Adrenal gland (tissue), 9 donors: ENCODE measurements at regions not wholly inside any gene's neighbourhood (a gene's known extent, or its start where the extent isn't known, plus 50 kb on each side); places are given as distances from the start of the nearest gene placed in this dataset.
"Not testable (repeated sequence)": the region's sequence is repeated elsewhere in the genome, so short reads cannot be mapped to it uniquely, and the experiment has no call there.

Source experiments
- DNase-seq, 7 donors: peaks; one replicate each; pipeline ENCODE4 v3.0.0-alpha.2; 2019 to 2020
- H3K27ac ChIP-seq, 5 donors: fragments of 200-600 bp; sonication (generic) in 4 of 5; 1 replicate in 3 of 5; 2 replicates in 2 of 5; pipeline versions ENCODE4 v1.5.1 to v1.8.0; 2016 to 2020; ENCODE audit warnings: mild to moderate bottlenecking in 1 of 5
- H3K27me3 ChIP-seq: fragments of 200-600 bp; 2 replicates; pipeline ENCODE4 v1.8.0; 2021
- H3K36me3 ChIP-seq, 2 donors: fragments of 200-600 bp; replicated peaks in 1 of 2; 1 replicate in 1 of 2; 2 replicates in 1 of 2; pipeline versions ENCODE4 v1.5.1 to v1.8.0; 2018 to 2022
- H3K4me1 ChIP-seq, 2 donors: fragments of 200-600 bp; replicated peaks in 1 of 2; 1 replicate in 1 of 2; 2 replicates in 1 of 2; pipeline versions ENCODE4 v1.5.1 to v1.8.0; 2018 to 2021
- H3K4me3 ChIP-seq, 4 donors: fragments of 200-600 bp; sonication (generic) in 3 of 4; one replicate each; pipeline ENCODE4 v1.5.1; 2016 to 2018
- H3K9me3 ChIP-seq, 3 donors: fragments of 200-600 bp; sonication (generic) in 1 of 3; replicated peaks in 1 of 3; 1 replicate in 2 of 3; 2 replicates in 1 of 3; pipeline versions ENCODE4 v1.5.1 to v1.8.0; 2016 to 2021
- POLR2A ChIP-seq, 2 donors: fragments of 450-650 bp; IDR thresholded peaks; one replicate each; pipeline ENCODE4 v1.6.1; 2017; ENCODE audit warnings: antibody characterized with exemption in 2 of 2, mild to moderate bottlenecking in 2 of 2, moderate library complexity in 1 of 2
- WGBS, 4 donors: extraction: QIAGEN DNeasy Blood & Tissue Kit in 2 of 4; methylation state at CpG; one replicate each; pipeline versions ENCODE4 v1.1.5 to v1.1.7; 2013 to 2017; 5-methylcytosine and 5-hydroxymethylcytosine counted together
- intact Hi-C, 2 donors: fragments of 100-400 bp; cut with DNase I; formaldehyde crosslinking; loops; one replicate each; pipeline versions ENCODE4 v1.14.1 to v1.15.0; 2022 to 2023
- TF ChIP-seq, protein P1 (sequence below), 6 experiments: fragments of 450-650 bp in 4 of 6; fragments of 200-600 bp in 2 of 6; sonication (generic) in 1 of 6; IDR thresholded peaks; 1 replicate in 5 of 6; 2 replicates in 1 of 6; pipeline versions ENCODE4 v1.5.1 to v1.8.0; 2016 to 2021; ENCODE audit warnings: antibody characterized with exemption in 6 of 6, mild to moderate bottlenecking in 2 of 6, moderate library complexity in 1 of 6
- donor health status: healthy with polysubstance abuse.
- donor health status: Bipolar disorder and iron deficiency.
- donor health status: DM: yes; HTN: yes; CAD: no.
- donor health status: DM: no; HTN: no; CAD: no.
- donor health status: DM: no; HTN: no; CAD: no.

- H3K27ac ChIP-seq: no peak overlapping the region
- DNase-seq: no peak
- intact Hi-C loops: no loop called here
- WGBS, 4 donors: 51 to 76% (median 68%) methylated on average over 3 of the region's 3 CpGs
- H3K27me3 ChIP-seq: no peaks in the 10 kb centered on the region
- no peak for TF ChIP-seq POLR2A (IDR thresholded peaks at IDR 0.05)
- TF ChIP-seq, protein P1, sequence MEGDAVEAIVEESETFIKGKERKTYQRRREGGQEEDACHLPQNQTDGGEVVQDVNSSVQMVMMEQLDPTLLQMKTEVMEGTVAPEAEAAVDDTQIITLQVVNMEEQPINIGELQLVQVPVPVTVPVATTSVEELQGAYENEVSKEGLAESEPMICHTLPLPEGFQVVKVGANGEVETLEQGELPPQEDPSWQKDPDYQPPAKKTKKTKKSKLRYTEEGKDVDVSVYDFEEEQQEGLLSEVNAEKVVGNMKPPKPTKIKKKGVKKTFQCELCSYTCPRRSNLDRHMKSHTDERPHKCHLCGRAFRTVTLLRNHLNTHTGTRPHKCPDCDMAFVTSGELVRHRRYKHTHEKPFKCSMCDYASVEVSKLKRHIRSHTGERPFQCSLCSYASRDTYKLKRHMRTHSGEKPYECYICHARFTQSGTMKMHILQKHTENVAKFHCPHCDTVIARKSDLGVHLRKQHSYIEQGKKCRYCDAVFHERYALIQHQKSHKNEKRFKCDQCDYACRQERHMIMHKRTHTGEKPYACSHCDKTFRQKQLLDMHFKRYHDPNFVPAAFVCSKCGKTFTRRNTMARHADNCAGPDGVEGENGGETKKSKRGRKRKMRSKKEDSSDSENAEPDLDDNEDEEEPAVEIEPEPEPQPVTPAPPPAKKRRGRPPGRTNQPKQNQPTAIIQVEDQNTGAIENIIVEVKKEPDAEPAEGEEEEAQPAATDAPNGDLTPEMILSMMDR (IDR thresholded peaks at IDR 0.05): no peak
- no peaks in the 10 kb centered on the region for H3K36me3 ChIP-seq
- no peaks in the 10 kb centered on the region for H3K4me1 ChIP-seq
- H3K4me3 ChIP-seq: no peak overlapping the region
- H3K9me3 ChIP-seq: no peaks in the 10 kb centered on the region
Observed at GRCh38 chr14:88095791-88096190, 90.9 kb downstream of the GPR65 start.

DNA sequence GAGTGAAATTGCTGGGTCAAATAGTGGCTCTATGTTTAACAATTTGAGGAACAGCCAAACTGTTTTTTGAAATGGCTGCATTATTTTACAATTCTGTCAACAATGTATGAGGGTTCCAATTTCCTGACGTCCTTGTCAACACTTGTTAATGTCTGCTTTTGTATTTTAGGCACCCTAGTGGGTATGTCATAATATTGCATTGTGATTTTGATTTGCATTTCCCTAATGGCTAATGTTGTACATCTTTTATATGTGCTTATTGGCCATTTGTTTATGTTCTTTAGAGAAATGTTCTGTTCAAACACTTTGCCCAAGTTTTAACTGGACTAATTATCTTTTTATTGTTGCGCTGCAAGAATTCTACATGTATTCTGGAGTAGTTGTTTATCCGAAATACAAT lies 93.2 kb downstream of the GPR65 start:
- Histone ChIP-seq H3K9me3 (no peaks in the 10 kb centered on the region), H3K36me3 (no peaks in the 10 kb centered on the region), H3K27ac (no peak overlapping the region), H3K4me3 (no peak overlapping the region), H3K27me3 (no peaks in the 10 kb centered on the region), H3K4me1 (no peaks in the 10 kb centered on the region)
- no peak for DNase-seq
- TF ChIP-seq, protein P1 (IDR thresholded peaks at IDR 0.05): no peak
- intact Hi-C loops: no loop called here
- 58 to 74% (median 67%) methylated on average over 3 of the region's 3 CpGs for WGBS, 4 donors

DNA sequence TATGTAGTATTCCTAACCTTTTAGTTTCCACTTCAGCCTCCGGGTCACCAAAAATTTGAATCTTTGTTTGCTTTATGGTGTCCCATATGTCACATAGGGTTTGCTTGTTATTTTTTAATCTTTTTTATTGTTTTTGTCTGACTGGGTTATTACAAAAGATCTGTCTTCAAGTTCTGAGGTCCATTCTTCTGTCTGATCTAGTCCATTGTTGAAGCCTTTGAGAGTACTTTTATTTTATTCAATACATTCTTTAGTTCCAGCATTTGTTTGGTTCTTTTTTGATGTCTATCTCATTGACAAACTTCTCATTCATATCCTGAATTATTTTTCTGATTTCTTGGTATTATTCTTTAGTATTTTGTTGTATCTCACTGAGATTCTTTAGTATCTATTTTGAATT lies 99.8 kb downstream of the GPR65 start:
- Histone ChIP-seq H3K4me3 (no peak overlapping the region), H3K36me3 (no peaks in the 10 kb centered on the region), H3K27me3 (no peaks in the 10 kb centered on the region), H3K27ac (no peak overlapping the region), H3K9me3 (peaks cover 0 to 7% (median 0%) of the 10 kb centered on the region in 3 donors), H3K4me1 (no peaks in the 10 kb centered on the region)
- TF ChIP-seq, protein P1 (IDR thresholded peaks at IDR 0.05): no peak
- no peak for TF ChIP-seq POLR2A (IDR thresholded peaks at IDR 0.05)
- intact Hi-C loops: no loop called here
- no peak for DNase-seq
- WGBS, 4 donors: 87 to 94% (median 94%) methylated on average over 1 of the region's 1 CpG

- Histone ChIP-seq H3K4me1 (no peaks in the 10 kb centered on the region), H3K9me3 (peaks cover 0 to 7% (median 0%) of the 10 kb centered on the region in 3 donors), H3K36me3 (no peaks in the 10 kb centered on the region), H3K4me3 (no peak overlapping the region), H3K27me3 (no peaks in the 10 kb centered on the region), H3K27ac (no peak overlapping the region)
- no peak for DNase-seq
- intact Hi-C loops: no loop called here
- TF ChIP-seq POLR2A (IDR thresholded peaks at IDR 0.05): no peak
- TF ChIP-seq, protein P1 (IDR thresholded peaks at IDR 0.05): no peak
- WGBS, 4 donors: 72 to 84% (median 77%) methylated on average over 4 of the region's 4 CpGs
Observed at GRCh38 chr14:88106377-88106776, 101.4 kb downstream of the GPR65 start.

- Histone ChIP-seq H3K27ac (peak overlapping the region in 1 of 5 donors; percentile 49), H3K4me1 (peaks cover 0 to 11% of the 10 kb centered on the region in 2 donors)
- 63 to 81% (median 76%) methylated on average over 5 to 7 of the region's 7 CpGs for WGBS, 4 donors
- H3K9me3 ChIP-seq, intact Hi-C loops, H3K36me3 ChIP-seq, H3K27me3 ChIP-seq, H3K4me3 ChIP-seq, DNase-seq: not testable (repeated sequence)
Observed at GRCh38 chr14:88127669-88128068, 122.7 kb downstream of the GPR65 start.
